ENCODE measurements at regions not wholly inside any gene's neighbourhood (a gene's known extent, or its start where the extent isn't known, plus 50 kb on each side); places are given as distances from the start of the nearest gene placed in this dataset.
"Not testable (repeated sequence)": the region's sequence is repeated elsewhere in the genome, so short reads cannot be mapped to it uniquely, and the experiment has no call there.

DNA sequence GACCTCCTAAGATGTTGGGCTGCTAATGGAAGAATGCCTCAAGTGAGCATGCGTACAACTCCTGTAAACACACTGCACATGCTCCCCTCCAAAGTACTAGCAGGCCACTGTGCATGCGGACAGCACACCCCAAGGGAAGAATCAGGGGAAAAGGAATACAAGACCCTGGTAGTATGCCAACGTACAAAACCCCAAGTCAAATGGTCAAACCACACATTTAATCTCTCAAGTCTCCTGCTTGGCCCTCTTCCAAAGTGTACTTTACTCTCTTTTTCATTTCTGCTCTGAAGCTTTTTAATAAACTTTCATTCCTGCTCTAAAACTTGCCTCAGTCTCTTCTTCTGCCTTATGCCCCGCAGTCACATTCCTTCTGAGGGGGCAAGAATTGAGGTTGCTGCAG lies 466.4 kb downstream of the DMRTA1 start:
- no peaks in the 10 kb centered on the region for H3K4me1 Mint-ChIP-seq

DNA sequence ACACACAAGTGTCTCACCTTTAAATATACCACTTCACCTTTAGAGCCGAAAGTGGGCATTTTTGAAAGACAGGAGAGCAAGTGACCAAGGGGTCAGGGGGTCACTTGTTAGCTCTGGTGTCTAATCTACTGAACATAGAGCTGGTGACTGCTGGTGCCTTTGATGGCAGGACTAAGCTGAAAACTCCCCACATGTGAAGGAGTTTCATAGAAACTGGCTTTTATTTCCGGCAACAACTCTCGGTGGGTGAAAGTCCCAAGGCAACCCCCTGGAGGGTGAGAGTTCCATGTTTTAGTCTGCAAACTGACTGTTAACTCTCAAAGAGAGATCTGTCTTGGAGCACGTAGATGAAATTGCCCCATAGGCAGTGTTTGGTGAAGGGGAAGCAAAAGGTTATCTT lies 466.9 kb downstream of the DMRTA1 start:
- no peaks in the 10 kb centered on the region for H3K27me3 Mint-ChIP-seq
- no peak overlapping the region for H3K27ac Mint-ChIP-seq
- no peak for DNase-seq
- ChIA-PET CTCF (no interaction called here), POLR2A (no interaction called here)
- H3K4me1 Mint-ChIP-seq = no peaks in the 10 kb centered on the region
- H3K9me3 Mint-ChIP-seq = peaks cover 2% of the 10 kb centered on the region
- no peaks in the 10 kb centered on the region for H3K36me3 Mint-ChIP-seq (ENCODE audit: low read depth)
- no peak overlapping the region for H3K4me3 Mint-ChIP-seq

More for the DNA sequence above, 466.4 kb downstream of the DMRTA1 start:
- Mint-ChIP-seq H3K27me3 (no peaks in the 10 kb centered on the region), H3K27ac (no peak overlapping the region), H3K36me3 (ENCODE audit: low read depth) (no peaks in the 10 kb centered on the region), H3K9me3 (peaks cover 2% of the 10 kb centered on the region), H3K4me3 (no peak overlapping the region)
- no peak for DNase-seq
- POLR2A ChIA-PET = no interaction called here
- CTCF ChIA-PET = no interaction called here

GRCh38 chr9:22916148-22916547 lies 469.5 kb downstream of the DMRTA1 start:
- Mint-ChIP-seq H3K9me3 (peaks cover 2% of the 10 kb centered on the region), H3K27ac (no peak overlapping the region)

GRCh38 chr9:22919423-22919822 lies 472.8 kb downstream of the DMRTA1 start:
- no peak for DNase-seq
- no peaks in the 10 kb centered on the region for H3K4me1 Mint-ChIP-seq
- CTCF ChIA-PET = no interaction called here
- POLR2A ChIA-PET = no interaction called here
- H3K36me3 Mint-ChIP-seq (ENCODE audit: low read depth) = no peaks in the 10 kb centered on the region
- no peak overlapping the region for H3K4me3 Mint-ChIP-seq
- no peak overlapping the region for H3K27ac Mint-ChIP-seq
- no peaks in the 10 kb centered on the region for H3K27me3 Mint-ChIP-seq
- H3K9me3 Mint-ChIP-seq = no peaks in the 10 kb centered on the region

More at GRCh38 chr9:22916148-22916547, 469.5 kb downstream of the DMRTA1 start:
- Mint-ChIP-seq H3K4me1 (no peaks in the 10 kb centered on the region), H3K4me3 (no peak overlapping the region), H3K27me3 (no peaks in the 10 kb centered on the region), H3K36me3 (ENCODE audit: low read depth) (no peaks in the 10 kb centered on the region)
- ChIA-PET POLR2A (no interaction called here), CTCF (no interaction called here)
- no peak for DNase-seq

DNA sequence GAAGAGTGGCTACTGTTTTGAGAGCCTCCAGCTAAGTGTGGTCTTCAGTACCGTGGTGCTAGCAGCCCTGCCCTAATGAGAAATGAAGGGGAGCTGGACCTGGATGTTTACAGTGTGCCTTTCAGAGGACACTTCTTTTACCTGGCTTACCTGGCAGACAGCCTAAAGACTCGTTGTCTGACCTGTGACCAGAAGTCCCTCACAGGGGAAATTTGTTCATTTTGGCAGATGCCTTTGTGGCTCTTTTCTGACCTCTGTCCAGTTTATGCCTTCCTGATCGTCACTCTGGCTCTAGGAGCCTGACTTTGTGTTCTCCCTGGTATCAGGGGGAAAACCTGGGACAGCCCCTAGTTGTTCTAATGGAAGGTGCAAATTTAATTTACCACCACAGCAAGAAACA lies 475.1 kb downstream of the DMRTA1 start:
- ChIA-PET POLR2A (no interaction called here), CTCF (no interaction called here)
- Mint-ChIP-seq H3K36me3 (ENCODE audit: low read depth) (no peaks in the 10 kb centered on the region), H3K4me1 (no peaks in the 10 kb centered on the region), H3K27me3 (no peaks in the 10 kb centered on the region), H3K9me3 (no peaks in the 10 kb centered on the region), H3K27ac (no peak overlapping the region), H3K4me3 (no peak overlapping the region)
- no peak for DNase-seq

DNA sequence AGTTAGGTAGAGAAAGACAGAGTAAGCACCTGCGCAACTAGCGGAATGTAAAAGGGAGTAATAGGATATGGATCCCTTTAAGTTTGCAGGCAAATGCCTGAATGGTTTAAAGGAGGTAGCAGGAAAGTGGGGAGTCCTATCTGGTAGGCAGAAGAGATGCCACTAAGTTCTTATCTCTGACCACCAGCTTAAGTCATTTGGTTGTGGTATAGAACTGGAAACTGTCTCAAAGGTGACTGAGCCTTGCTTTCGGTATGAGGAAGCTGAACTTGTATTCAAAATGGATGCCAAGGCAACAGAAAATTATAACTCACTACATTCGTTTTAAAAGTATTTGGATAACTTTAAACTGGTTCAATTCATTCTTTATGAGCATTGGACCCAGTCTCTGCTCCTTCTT lies 475.6 kb downstream of the DMRTA1 start:
- ChIA-PET POLR2A (no interaction called here), CTCF (no interaction called here)
- Mint-ChIP-seq H3K4me3 (no peak overlapping the region), H3K27ac (no peak overlapping the region), H3K4me1 (no peaks in the 10 kb centered on the region), H3K27me3 (no peaks in the 10 kb centered on the region), H3K9me3 (no peaks in the 10 kb centered on the region), H3K36me3 (ENCODE audit: low read depth) (no peaks in the 10 kb centered on the region)
- DNase-seq = no peak

GRCh38 chr9:22954550-22954949 lies 507.9 kb downstream of the DMRTA1 start:
- Mint-ChIP-seq H3K27ac (no peak overlapping the region), H3K9me3 (peaks cover 9% of the 10 kb centered on the region), H3K36me3 (ENCODE audit: low read depth) (no peaks in the 10 kb centered on the region), H3K27me3 (no peaks in the 10 kb centered on the region), H3K4me1 (no peaks in the 10 kb centered on the region), H3K4me3 (no peak overlapping the region)
- ChIA-PET CTCF (no interaction called here), POLR2A (no interaction called here)
- no peak for DNase-seq

GRCh38 chr9:22954964-22955363 lies 508.3 kb downstream of the DMRTA1 start:
- H3K4me3 Mint-ChIP-seq = no peak overlapping the region
- no peak overlapping the region for H3K27ac Mint-ChIP-seq
- no peaks in the 10 kb centered on the region for H3K27me3 Mint-ChIP-seq
- H3K36me3 Mint-ChIP-seq (ENCODE audit: low read depth) = no peaks in the 10 kb centered on the region
- ChIA-PET POLR2A (no interaction called here), CTCF (no interaction called here)
- peaks cover 12% of the 10 kb centered on the region for H3K9me3 Mint-ChIP-seq
- DNase-seq = no peak
- H3K4me1 Mint-ChIP-seq = no peaks in the 10 kb centered on the region

DNA sequence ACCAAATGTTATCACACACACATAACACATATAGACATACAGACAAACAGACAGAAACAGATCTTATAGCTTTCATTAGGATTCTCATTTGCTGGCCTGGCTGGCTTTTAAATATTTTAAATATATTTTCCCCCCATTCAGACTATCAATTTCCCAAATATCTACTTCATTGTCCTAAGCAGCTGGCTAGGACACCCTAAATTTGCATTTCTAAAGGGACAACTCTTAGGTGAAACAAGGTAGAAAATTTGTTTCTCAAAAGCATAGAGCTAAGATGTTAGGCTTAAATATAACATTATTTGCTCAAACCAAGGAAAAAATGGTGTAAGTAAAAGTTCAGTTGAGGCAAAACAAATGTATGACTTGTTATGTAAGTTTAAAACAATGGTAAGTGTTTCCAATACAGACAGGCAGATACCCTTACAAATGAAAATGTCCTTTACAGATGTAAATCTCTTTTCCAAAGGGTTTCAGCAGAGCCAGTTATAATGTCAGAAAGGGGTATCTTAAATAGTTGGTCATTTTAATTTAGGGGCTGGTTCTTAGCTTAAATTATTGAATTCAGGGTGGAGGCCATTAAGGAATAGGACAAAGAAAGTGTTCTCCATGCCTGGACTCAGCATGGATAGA lies 522.8 kb downstream of the DMRTA1 start:
- Mint-ChIP-seq H3K4me3 (no peak overlapping the region), H3K27me3 (no peaks in the 10 kb centered on the region), H3K4me1 (no peaks in the 10 kb centered on the region), H3K36me3 (ENCODE audit: low read depth) (no peaks in the 10 kb centered on the region), H3K27ac (no peak overlapping the region), H3K9me3 (peaks cover 2% of the 10 kb centered on the region)
- POLR2A ChIA-PET = no interaction called here
- CTCF ChIA-PET = no interaction called here
- no peak for DNase-seq

DNA sequence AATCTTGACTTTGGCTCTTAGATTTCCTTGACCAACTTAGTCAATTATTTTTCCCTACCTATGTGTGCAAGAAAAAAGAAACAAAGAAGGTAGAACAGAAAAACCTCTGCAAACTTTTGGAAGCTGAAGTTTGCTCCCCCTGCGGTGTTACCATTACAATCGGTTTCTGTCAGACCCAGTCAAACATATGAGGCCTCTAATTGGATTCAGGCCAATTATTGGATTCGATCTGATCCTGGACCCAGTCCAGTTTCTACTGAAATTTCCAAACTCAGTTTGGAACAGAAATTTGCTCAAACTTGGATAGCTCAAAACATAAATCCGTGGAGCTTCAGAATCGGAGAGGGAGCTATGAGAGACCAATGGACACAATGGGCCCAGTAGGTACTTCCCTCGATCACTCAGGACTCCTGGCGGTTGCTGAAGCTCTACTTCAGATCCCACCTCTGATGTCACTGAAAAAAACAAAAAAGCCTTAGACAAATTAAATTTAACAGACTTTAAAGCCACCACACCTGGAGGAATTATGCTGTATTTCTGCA lies 523.9 kb downstream of the DMRTA1 start:
- no peak for DNase-seq
- H3K4me1 Mint-ChIP-seq = no peaks in the 10 kb centered on the region
- CTCF ChIA-PET = no interaction called here
- no peaks in the 10 kb centered on the region for H3K36me3 Mint-ChIP-seq (ENCODE audit: low read depth)
- H3K27me3 Mint-ChIP-seq = no peaks in the 10 kb centered on the region
- POLR2A ChIA-PET = no interaction called here
- H3K27ac Mint-ChIP-seq = no peak overlapping the region
- H3K4me3 Mint-ChIP-seq = no peak overlapping the region
- peaks cover 4% of the 10 kb centered on the region for H3K9me3 Mint-ChIP-seq

DNA sequence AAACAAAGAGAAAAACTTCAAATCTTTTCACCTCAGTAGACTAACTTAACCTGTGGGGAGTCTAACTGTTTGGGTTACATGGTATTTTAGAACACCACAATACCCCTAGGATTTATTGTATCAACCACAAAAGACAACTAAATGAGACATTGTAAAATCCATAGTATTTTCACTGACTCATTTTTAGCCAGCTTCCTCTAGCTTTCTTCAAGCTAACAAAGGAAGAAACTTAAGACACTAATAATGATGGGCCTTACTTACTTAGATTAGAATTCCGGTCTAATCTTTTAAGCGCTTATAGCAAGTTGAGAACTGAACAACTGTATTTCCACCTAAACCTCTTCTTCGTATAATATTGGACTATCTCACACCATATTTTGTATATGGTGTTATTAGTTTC lies 529.3 kb downstream of the DMRTA1 start:
- ChIA-PET POLR2A (no interaction called here), CTCF (no interaction called here)
- Mint-ChIP-seq H3K4me1 (no peaks in the 10 kb centered on the region), H3K9me3 (peaks cover 4% of the 10 kb centered on the region), H3K4me3 (no peak overlapping the region), H3K27ac (no peak overlapping the region), H3K27me3 (no peaks in the 10 kb centered on the region), H3K36me3 (ENCODE audit: low read depth) (no peaks in the 10 kb centered on the region)
- no peak for DNase-seq

DNA sequence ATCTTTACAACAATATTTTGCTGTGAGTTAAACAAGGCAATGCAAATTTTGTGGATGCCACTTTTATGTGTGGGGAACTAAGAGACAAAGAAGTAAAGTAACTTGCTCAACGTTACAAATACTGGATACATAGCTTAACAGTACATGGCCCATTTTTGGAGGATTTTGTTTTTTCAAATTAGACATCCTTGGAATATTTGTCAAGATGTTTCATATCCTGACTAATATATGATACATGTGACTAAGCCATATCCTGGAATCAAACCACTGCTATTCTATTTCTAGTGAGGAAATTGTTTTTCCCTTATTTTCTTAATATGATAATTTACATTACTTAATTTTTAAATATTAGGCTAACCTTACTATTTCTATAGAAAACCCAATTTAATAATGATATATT lies 529.8 kb downstream of the DMRTA1 start:
- peaks cover 4% of the 10 kb centered on the region for H3K9me3 Mint-ChIP-seq
- H3K4me3 Mint-ChIP-seq = no peak overlapping the region
- CTCF ChIA-PET = no interaction called here
- POLR2A ChIA-PET = no interaction called here
- no peaks in the 10 kb centered on the region for H3K36me3 Mint-ChIP-seq (ENCODE audit: low read depth)
- no peak for DNase-seq
- H3K27me3 Mint-ChIP-seq = no peaks in the 10 kb centered on the region
- no peaks in the 10 kb centered on the region for H3K4me1 Mint-ChIP-seq
- no peak overlapping the region for H3K27ac Mint-ChIP-seq

- CTCF ChIA-PET; POLR2A ChIA-PET; DNase-seq; H3K27me3 Mint-ChIP-seq; H3K9me3 Mint-ChIP-seq; H3K27ac Mint-ChIP-seq; H3K36me3 Mint-ChIP-seq (ENCODE audit: low read depth); H3K4me3 Mint-ChIP-seq; H3K4me1 Mint-ChIP-seq: not testable (repeated sequence)
Measured at GRCh38 chr9:22980429-22980828, 533.8 kb downstream of the DMRTA1 start.

DNA sequence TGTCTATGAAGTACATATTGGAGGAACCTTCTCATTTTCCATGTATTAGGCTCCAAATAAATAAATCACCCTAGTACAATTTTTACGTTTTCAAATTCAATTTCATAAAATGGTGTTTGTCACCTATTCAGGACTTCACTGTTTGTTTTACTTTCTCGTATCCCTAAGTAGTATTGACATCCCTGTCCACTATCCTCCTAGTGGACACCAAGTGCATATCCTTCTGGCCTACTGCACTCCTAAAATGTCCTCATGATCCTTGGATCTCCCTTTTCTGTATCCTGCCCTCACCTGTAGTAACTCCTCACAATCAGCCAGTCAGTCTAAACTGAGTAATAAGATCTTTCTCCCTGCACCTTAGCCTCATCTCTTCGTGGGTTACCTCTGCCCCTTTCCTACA lies 539.9 kb downstream of the DMRTA1 start:
- peaks cover 3% of the 10 kb centered on the region for H3K9me3 Mint-ChIP-seq
- DNase-seq = no peak
- H3K36me3 Mint-ChIP-seq (ENCODE audit: low read depth) = no peaks in the 10 kb centered on the region
- H3K4me1 Mint-ChIP-seq = no peaks in the 10 kb centered on the region
- ChIA-PET POLR2A (no interaction called here), CTCF (no interaction called here)
- H3K27ac Mint-ChIP-seq = no peak overlapping the region
- no peak overlapping the region for H3K4me3 Mint-ChIP-seq
- H3K27me3 Mint-ChIP-seq = no peaks in the 10 kb centered on the region

DNA sequence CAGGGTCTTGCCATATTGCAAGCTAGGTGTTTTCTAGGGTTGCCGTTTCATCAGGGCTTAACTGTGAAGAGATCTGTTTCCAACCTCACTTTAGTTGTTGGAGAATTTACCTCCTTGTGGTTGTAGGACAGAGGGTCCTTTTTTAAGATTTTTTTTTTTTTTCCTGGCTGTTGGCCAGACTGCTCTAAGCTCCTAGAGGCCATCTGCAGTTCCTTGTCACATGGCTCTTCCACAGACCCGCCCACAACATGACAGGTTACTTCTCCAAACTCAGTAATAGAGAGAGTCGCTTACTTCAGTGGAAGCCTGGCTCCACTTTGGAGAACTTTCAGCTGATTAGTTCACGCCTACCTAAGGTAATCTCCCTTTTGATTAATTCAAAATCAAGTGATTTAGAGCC lies 543.7 kb downstream of the DMRTA1 start:
- Mint-ChIP-seq H3K36me3 (ENCODE audit: low read depth) (no peaks in the 10 kb centered on the region), H3K9me3 (peaks cover 5% of the 10 kb centered on the region), H3K27me3 (no peaks in the 10 kb centered on the region), H3K4me3 (no peak overlapping the region), H3K27ac (no peak overlapping the region), H3K4me1 (no peaks in the 10 kb centered on the region)
- DNase-seq = no peak
- CTCF ChIA-PET = no interaction called here
- POLR2A ChIA-PET = no interaction called here
